Spleen (tissue), 7 donors: ENCODE measurements at regions not wholly inside any gene's neighbourhood (a gene's known extent, or its start where the extent isn't known, plus 50 kb on each side); places are given as distances from the start of the nearest gene placed in this dataset.

Source experiments
- POLR2AphosphoS5 ChIP-seq, 3 donors: sonication (generic); formaldehyde crosslinking; IDR thresholded peaks; one replicate each; pipeline ENCODE4 v1.5.1; 2017; ENCODE audit warnings: antibody characterized with exemption in 3 of 3
- TF ChIP-seq, protein P1 (sequence below), 11 experiments: fragments of 200-600 bp in 7 of 11; fragments of 450-650 bp in 4 of 11; sonication (generic) in 4 of 11; IDR thresholded peaks in 8 of 11; conservative IDR thresholded peaks in 3 of 11; 1 replicate in 7 of 11; 2 replicates in 4 of 11; pipeline versions ENCODE4 v1.4.0 to v1.8.0; 2016 to 2021; ENCODE audit warnings: antibody characterized with exemption in 11 of 11, inconsistent platforms in 4 of 11, mild to moderate bottlenecking in 1 of 11
- donor health status: DM: no; HTN: no; CAD: no; lungs with moderate emphysema.
- donor health status: DM: no; HTN: no; CAD: no.
- donor health status: DM: no; HTN: no; CAD: no.

DNA sequence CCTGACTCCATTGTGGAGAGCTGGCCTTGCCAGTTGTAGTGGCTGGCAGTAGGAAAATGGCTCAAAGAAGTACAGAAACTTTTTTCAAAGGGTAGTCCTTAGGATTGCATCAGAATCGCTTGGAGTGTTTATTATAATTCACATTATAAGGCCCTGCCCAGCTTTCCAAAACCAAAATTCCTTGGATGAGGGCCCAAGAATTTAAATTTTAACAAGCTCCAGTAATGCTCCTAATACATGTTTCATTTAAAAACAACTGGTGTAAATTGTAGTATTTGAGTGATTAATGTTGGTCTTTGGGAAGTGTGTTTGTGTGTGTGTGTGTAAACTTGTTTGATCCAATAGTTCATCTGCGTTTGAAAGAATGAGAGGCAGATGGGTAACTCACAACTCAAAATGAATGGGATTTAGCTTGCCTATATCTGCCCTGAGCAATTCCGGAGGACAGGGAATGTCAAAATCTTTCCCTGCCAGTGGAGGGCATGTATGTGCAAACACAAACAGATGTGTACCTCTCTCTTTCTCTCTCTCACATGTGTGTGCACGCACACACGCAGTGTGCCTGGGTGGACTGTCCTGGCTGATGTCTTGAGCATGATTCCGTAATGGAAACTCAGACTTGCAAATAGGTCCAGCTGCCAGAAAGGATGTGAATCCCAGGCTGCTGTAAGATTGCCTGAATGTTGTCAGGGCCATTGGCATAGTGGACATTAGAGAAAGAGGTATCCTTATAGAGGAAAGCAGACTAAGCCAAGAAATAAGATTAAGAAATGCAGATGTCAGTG, 293.1 kb downstream of the LMX1A start:
- TF ChIP-seq, protein P1, sequence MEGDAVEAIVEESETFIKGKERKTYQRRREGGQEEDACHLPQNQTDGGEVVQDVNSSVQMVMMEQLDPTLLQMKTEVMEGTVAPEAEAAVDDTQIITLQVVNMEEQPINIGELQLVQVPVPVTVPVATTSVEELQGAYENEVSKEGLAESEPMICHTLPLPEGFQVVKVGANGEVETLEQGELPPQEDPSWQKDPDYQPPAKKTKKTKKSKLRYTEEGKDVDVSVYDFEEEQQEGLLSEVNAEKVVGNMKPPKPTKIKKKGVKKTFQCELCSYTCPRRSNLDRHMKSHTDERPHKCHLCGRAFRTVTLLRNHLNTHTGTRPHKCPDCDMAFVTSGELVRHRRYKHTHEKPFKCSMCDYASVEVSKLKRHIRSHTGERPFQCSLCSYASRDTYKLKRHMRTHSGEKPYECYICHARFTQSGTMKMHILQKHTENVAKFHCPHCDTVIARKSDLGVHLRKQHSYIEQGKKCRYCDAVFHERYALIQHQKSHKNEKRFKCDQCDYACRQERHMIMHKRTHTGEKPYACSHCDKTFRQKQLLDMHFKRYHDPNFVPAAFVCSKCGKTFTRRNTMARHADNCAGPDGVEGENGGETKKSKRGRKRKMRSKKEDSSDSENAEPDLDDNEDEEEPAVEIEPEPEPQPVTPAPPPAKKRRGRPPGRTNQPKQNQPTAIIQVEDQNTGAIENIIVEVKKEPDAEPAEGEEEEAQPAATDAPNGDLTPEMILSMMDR (IDR thresholded peaks at IDR 0.05 in 8 of 11, conservative IDR thresholded peaks at IDR 0.05 in 3 of 11), result no peak
- TF ChIP-seq POLR2AphosphoS5 (IDR thresholded peaks at IDR 0.05), result no peak
